DND-41 (cell line): ENCODE measurements at regions not wholly inside any gene's neighbourhood (a gene's known extent, or its start where the extent isn't known, plus 50 kb on each side); places are given as distances from the start of the nearest gene placed in this dataset.

Experiments used
- ATAC-seq: fragments of 200-7000 bp; cut with Tn5 transposase; 3 replicates; pipeline ENCODE4 v1.9.1; 2021; ENCODE audit warnings: low read depth; ENCODE audit not compliant: insufficient read depth
- DNase-seq: peaks from one replicate; pipeline ENCODE4 v3.0.0-alpha.2; 2020
- H2AFZ ChIP-seq: 2 replicates; pipeline ENCODE4 v1.6.0; 2012; ENCODE audit warnings: low read depth, low read length
- H3K27ac ChIP-seq: 2 replicates; pipeline ENCODE4 v1.5.1; 2012; ENCODE audit warnings: low read length, inconsistent platforms
- H3K27me3 ChIP-seq: fragments of 200-600 bp; sonication (generic); 2 replicates; pipeline ENCODE4 v1.6.0; 2012; ENCODE audit warnings: low read length, mild to moderate bottlenecking, inconsistent platforms; ENCODE audit not compliant: insufficient read depth, poor library complexity
- H3K36me3 ChIP-seq: 2 replicates; pipeline ENCODE4 v1.5.1; 2012; ENCODE audit warnings: low read length, inconsistent platforms; ENCODE audit not compliant: insufficient read depth
- H3K4me1 ChIP-seq: 2 replicates; pipeline ENCODE4 v1.5.1; 2012; ENCODE audit warnings: mild to moderate bottlenecking, low read length; ENCODE audit not compliant: insufficient read depth
- H3K4me2 ChIP-seq: 2 replicates; pipeline ENCODE4 v1.6.0; 2012; ENCODE audit warnings: mild to moderate bottlenecking, moderate library complexity, low read length, inconsistent platforms; ENCODE audit not compliant: insufficient read depth
- H3K4me3 ChIP-seq, 2 experiments: fragments of 200-600 bp in 1 of 2; shearing (Covaris generic) in 1 of 2; 2 replicates each; pipeline ENCODE4 v1.5.1; 2012 to 2016; ENCODE audit warnings: inconsistent platforms in 2 of 2, low read length in 2 of 2, mild to moderate bottlenecking in 2 of 2, low read depth in 1 of 2, moderate library complexity in 1 of 2
- H3K79me2 ChIP-seq: 2 replicates; pipeline ENCODE4 v1.6.0; 2012; ENCODE audit warnings: low read length, inconsistent platforms; ENCODE audit not compliant: insufficient read depth
- H3K9ac ChIP-seq: 2 replicates; pipeline ENCODE4 v1.6.0; 2012; ENCODE audit warnings: low read depth, mild to moderate bottlenecking, inconsistent platforms, low read length, moderate library complexity
- H3K9me3 ChIP-seq: 2 replicates; pipeline ENCODE4 v1.5.1; 2012; ENCODE audit warnings: low read length, moderate library complexity, mild to moderate bottlenecking, inconsistent platforms; ENCODE audit not compliant: insufficient read depth, severe bottlenecking
- H4K20me1 ChIP-seq: 2 replicates; pipeline ENCODE4 v1.6.0; 2012; ENCODE audit warnings: low read length; ENCODE audit not compliant: insufficient read depth
- CTCF ChIP-seq: IDR thresholded peaks from 2 replicates; pipeline ENCODE4 v1.5.1; 2012; ENCODE audit warnings: borderline replicate concordance, low read length, moderate library complexity, mild to moderate bottlenecking; ENCODE audit not compliant: poor library complexity, severe bottlenecking; ENCODE audit errors: extremely low read depth
- EZH2 ChIP-seq: IDR thresholded peaks from 3 replicates; pipeline ENCODE4 v1.6.1; 2012; ENCODE audit warnings: borderline replicate concordance, low read depth, mild to moderate bottlenecking, moderate library complexity, low read length, inconsistent platforms; ENCODE audit not compliant: severe bottlenecking

GRCh38 chr10:100631192-100631591 is 95.4 kb downstream of the HIF1AN start:
- H3K4me1 ChIP-seq = no peaks in the 10 kb centered on the region
- no peak overlapping the region for H2AFZ ChIP-seq
- ATAC-seq (no peak), DNase-seq (no peak)
- no peaks in the 10 kb centered on the region for H3K79me2 ChIP-seq
- no peak overlapping the region for H3K27ac ChIP-seq
- TF ChIP-seq EZH2 (no peak), CTCF (no peak)
- no peak overlapping the region for H3K4me3 ChIP-seq
- H3K4me2 ChIP-seq = no peak overlapping the region
- H3K9ac ChIP-seq = no peak overlapping the region
- H3K9me3 ChIP-seq = no peaks in the 10 kb centered on the region
- H4K20me1 ChIP-seq = no peaks in the 10 kb centered on the region
- no peaks in the 10 kb centered on the region for H3K36me3 ChIP-seq
- peaks cover 17% of the 10 kb centered on the region for H3K27me3 ChIP-seq

DNA sequence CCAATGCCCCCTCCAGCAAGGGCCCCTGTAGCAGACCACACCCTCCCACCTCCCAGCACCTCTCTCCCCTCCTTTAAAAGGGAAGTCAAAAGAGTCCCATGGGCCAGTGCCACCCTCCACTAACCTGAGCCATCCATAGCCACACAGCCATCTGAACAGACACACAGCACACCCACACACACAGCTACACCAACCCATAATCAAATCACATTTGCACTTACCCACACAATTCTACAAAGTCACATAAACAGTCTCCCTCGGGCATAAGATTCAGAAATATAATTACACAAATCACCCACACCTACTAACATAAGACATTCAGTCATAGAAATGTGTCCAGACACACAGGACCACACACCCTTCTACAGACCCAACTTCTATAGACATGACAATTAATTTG is 96.3 kb downstream of the HIF1AN start:
- Histone ChIP-seq H3K4me3 (no peak overlapping the region), H3K4me1 (no peaks in the 10 kb centered on the region), H3K79me2 (no peaks in the 10 kb centered on the region), H2AFZ (no peak overlapping the region), H3K9ac (no peak overlapping the region), H4K20me1 (no peaks in the 10 kb centered on the region), H3K27ac (no peak overlapping the region), H3K36me3 (no peaks in the 10 kb centered on the region), H3K27me3 (peaks cover 19% of the 10 kb centered on the region), H3K4me2 (no peak overlapping the region), H3K9me3 (no peaks in the 10 kb centered on the region)
- TF ChIP-seq EZH2 (no peak), CTCF (no peak)
- ATAC-seq = no peak
- DNase-seq = no peak

DNA sequence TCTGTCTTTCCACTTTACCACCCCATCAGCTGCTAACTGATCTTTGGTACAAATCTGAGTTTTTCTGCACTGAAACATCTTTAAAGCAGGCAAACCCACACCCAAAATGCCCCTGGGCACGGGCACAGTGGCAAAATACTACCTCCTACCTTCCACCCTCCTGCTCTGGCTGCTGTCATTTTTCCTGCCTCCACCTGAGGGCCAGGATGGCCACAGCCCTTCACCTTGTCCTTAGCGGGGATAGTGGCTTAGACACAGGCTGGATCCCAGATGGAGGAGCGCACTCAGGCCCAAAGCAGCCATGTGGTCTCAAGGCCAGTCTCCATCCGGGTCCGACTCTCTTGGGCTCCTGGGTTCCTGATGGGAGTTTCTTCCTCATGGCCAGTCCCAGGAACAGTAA is 98.3 kb downstream of the HIF1AN start:
- DNase-seq (no peak), ATAC-seq (no peak)
- Histone ChIP-seq H2AFZ (no peak overlapping the region), H3K4me3 (no peak overlapping the region), H3K9ac (no peak overlapping the region), H3K36me3 (no peaks in the 10 kb centered on the region), H3K9me3 (no peaks in the 10 kb centered on the region), H3K27ac (no peak overlapping the region), H4K20me1 (no peaks in the 10 kb centered on the region), H3K4me2 (no peak overlapping the region), H3K27me3 (peaks cover 26% of the 10 kb centered on the region), H3K4me1 (no peaks in the 10 kb centered on the region), H3K79me2 (no peaks in the 10 kb centered on the region)
- TF ChIP-seq EZH2 = no peak
- no peak for TF ChIP-seq CTCF
